Lung (tissue), 11 donors: ENCODE measurements at regions not wholly inside any gene's neighbourhood (a gene's known extent, or its start where the extent isn't known, plus 50 kb on each side); places are given as distances from the start of the nearest gene placed in this dataset.
"Not testable (repeated sequence)": the region's sequence is repeated elsewhere in the genome, so short reads cannot be mapped to it uniquely, and the experiment has no call there.

Experiments used
- ATAC-seq: fragments of 200-7000 bp; cut with Tn5 transposase; one replicate; pipeline ENCODE4 v1.9.1; 2020; ENCODE audit warnings: moderate number of reproducible peaks; ENCODE audit not compliant: insufficient read depth, low FRiP score
- DNase-seq, 3 donors: peaks; one replicate each; pipeline ENCODE4 v3.0.0-alpha.2; 2013 to 2017
- H3K27ac ChIP-seq, 2 donors: one replicate each; pipeline ENCODE4 v1.5.1; 2013; ENCODE audit warnings: mild to moderate bottlenecking in 2 of 2, moderate library complexity in 2 of 2, control low read depth in 1 of 2, inconsistent platforms in 1 of 2, low read depth in 1 of 2, low read length in 1 of 2
- H3K27me3 ChIP-seq, 3 donors: one replicate each; pipeline ENCODE4 v1.5.1; 2013; ENCODE audit warnings: low read length in 2 of 3; ENCODE audit not compliant: control insufficient read depth in 3 of 3, insufficient read depth in 3 of 3
- H3K36me3 ChIP-seq, 4 donors: one replicate each; pipeline ENCODE4 v1.5.1; 2013; ENCODE audit warnings: low read length in 4 of 4, mild to moderate bottlenecking in 1 of 4, moderate library complexity in 1 of 4; ENCODE audit not compliant: control insufficient read depth in 4 of 4, insufficient read depth in 4 of 4
- H3K4me1 ChIP-seq, 5 donors: one replicate each; pipeline ENCODE4 v1.5.1; 2013; ENCODE audit warnings: low read length in 5 of 5, mild to moderate bottlenecking in 2 of 5, moderate library complexity in 1 of 5; ENCODE audit not compliant: control insufficient read depth in 5 of 5, insufficient read depth in 5 of 5
- H3K4me3 ChIP-seq: one replicate; pipeline ENCODE4 v1.5.1; 2013; ENCODE audit warnings: mild to moderate bottlenecking, control low read depth, moderate library complexity
- H3K9ac ChIP-seq, 2 donors: one replicate each; pipeline ENCODE4 v1.5.1; 2013; ENCODE audit warnings: low read length in 2 of 2, control low read depth in 1 of 2; ENCODE audit not compliant: insufficient read depth in 1 of 2
- H3K9me3 ChIP-seq, 4 donors: one replicate each; pipeline ENCODE4 v1.5.1; 2013; ENCODE audit warnings: low read length in 3 of 4, mild to moderate bottlenecking in 1 of 4, moderate library complexity in 1 of 4; ENCODE audit not compliant: control insufficient read depth in 4 of 4, insufficient read depth in 3 of 4
- WGBS, 2 donors: extraction: QIAGEN DNeasy Blood & Tissue Kit; methylation state at CpG; one replicate each; pipeline ENCODE4 v1.1.7; 2013; 5-methylcytosine and 5-hydroxymethylcytosine counted together
- TF ChIP-seq, protein P1 (sequence below): IDR thresholded peaks from 2 replicates; pipeline ENCODE4 v1.5.1; 2012; ENCODE audit warnings: mild to moderate bottlenecking; ENCODE audit errors: control extremely low read depth, extremely low read depth
- donor health status: control.
- donor health status: control.
- donor health status: Bipolar disorder and iron deficiency.
- donor health status: healthy.
- donor health status: DM: yes; HTN: yes; CAD: no.

- Histone ChIP-seq H3K9me3 (no peaks in the 10 kb centered on the region), H3K4me3 (no peak overlapping the region), H3K4me1 (peaks cover 0 to 9% (median 0%) of the 10 kb centered on the region in 5 donors), H3K36me3 (no peaks in the 10 kb centered on the region), H3K27ac (no peak overlapping the region), H3K27me3 (no peaks in the 10 kb centered on the region), H3K9ac (no peak overlapping the region)
- DNase-seq (no peak), ATAC-seq (no peak)
- WGBS, 2 donors, result 26 to 40% methylated on average over 3 of the region's 3 CpGs
- TF ChIP-seq, protein P1, sequence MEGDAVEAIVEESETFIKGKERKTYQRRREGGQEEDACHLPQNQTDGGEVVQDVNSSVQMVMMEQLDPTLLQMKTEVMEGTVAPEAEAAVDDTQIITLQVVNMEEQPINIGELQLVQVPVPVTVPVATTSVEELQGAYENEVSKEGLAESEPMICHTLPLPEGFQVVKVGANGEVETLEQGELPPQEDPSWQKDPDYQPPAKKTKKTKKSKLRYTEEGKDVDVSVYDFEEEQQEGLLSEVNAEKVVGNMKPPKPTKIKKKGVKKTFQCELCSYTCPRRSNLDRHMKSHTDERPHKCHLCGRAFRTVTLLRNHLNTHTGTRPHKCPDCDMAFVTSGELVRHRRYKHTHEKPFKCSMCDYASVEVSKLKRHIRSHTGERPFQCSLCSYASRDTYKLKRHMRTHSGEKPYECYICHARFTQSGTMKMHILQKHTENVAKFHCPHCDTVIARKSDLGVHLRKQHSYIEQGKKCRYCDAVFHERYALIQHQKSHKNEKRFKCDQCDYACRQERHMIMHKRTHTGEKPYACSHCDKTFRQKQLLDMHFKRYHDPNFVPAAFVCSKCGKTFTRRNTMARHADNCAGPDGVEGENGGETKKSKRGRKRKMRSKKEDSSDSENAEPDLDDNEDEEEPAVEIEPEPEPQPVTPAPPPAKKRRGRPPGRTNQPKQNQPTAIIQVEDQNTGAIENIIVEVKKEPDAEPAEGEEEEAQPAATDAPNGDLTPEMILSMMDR, result no peak
Observed at GRCh38 chr2:19099181-19099580, 259.2 kb downstream of the OSR1 start.

DNA sequence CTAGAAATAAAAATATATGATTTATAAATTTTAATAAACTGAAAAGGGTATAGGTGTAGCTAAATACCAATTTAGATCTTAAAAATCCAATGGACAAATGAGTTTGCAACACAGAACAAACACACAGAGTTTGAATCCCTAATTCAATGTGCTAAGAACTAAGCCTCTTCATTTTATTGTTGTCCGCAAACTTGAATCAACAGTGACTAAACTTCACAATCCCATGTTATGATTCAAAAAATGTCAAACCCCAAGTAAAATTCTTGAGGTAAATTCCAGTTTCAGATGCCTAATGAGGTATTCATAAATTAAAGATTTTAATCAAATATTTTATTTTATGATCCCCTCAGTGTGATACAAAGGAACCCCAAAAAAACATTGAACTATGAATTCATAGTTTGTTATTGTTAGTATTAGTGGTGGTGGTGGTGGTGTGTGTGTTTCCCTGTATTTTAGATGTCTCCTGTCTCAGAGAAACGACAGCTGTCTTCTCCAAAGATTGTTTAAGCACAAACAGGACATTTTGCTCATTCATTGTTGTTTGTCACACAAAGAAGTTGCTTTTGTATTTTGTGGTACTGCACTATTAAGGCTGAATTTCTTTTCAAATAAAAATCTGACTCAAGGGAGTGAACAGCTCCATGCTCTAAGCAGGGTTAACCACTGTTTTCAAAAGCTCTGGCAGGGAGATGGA, 259.8 kb downstream of the OSR1 start:
- TF ChIP-seq, protein P1, result no peak
- no peak overlapping the region for H3K27ac ChIP-seq
- H3K9me3 ChIP-seq, result no peaks in the 10 kb centered on the region
- no peaks in the 10 kb centered on the region for H3K36me3 ChIP-seq
- DNase-seq (no peak), ATAC-seq (no peak)
- no peak overlapping the region for H3K4me3 ChIP-seq
- no peaks in the 10 kb centered on the region for H3K27me3 ChIP-seq
- whole genome bisulfite sequencing, 2 donors, result 83 to 85% methylated on average over 2 of the region's 2 CpGs
- H3K4me1 ChIP-seq, result peaks cover 0 to 9% (median 0%) of the 10 kb centered on the region in 5 donors
- H3K9ac ChIP-seq, result no peak overlapping the region

- ATAC-seq, DNase-seq, H3K36me3 ChIP-seq, H3K4me3 ChIP-seq, H3K27ac ChIP-seq, H3K9ac ChIP-seq, H3K27me3 ChIP-seq, H3K9me3 ChIP-seq: not testable (repeated sequence)
- peaks cover 0 to 25% (median 8%) of the 10 kb centered on the region in 5 donors for H3K4me1 ChIP-seq
- 48 to 57% methylated on average over 5 of the region's 5 CpGs for WGBS, 2 donors
Observed at GRCh38 chr2:19089476-19089875, 268.9 kb downstream of the OSR1 start.

DNA sequence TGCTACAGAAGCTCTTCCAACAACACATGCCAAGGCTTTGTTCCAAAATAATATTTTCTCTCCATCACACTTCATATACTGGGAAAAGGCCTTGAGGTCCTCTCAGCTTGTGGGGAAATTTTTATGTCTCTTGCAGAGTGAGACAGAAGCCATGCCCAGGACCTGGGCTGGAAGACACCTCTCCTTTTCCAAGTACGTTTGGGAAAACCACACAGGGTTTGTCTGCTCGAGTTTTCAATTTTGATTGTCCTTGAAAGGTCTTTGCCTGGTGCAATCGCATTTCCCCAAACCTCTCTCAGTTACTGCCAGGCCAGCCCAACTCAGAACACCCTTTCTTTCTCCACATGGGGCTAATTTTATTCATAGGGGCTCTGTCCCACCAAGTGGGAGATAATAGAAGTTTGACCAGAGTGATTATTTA, 272.2 kb downstream of the OSR1 start:
- 53 to 60% methylated on average over 3 of the region's 3 CpGs for WGBS, 2 donors
- no peak overlapping the region for H3K9ac ChIP-seq
- H3K27me3 ChIP-seq, result no peaks in the 10 kb centered on the region
- no peak overlapping the region for H3K27ac ChIP-seq
- H3K4me1 ChIP-seq, result peaks cover 0 to 25% (median 8%) of the 10 kb centered on the region in 5 donors
- no peak for ATAC-seq
- TF ChIP-seq, protein P1, result no peak
- peak; percentile 59 to 94 (median 94) for DNase-seq
- no peaks in the 10 kb centered on the region for H3K36me3 ChIP-seq
- no peaks in the 10 kb centered on the region for H3K9me3 ChIP-seq
- no peak overlapping the region for H3K4me3 ChIP-seq
